K562 (cell line): ENCODE measurements at regions not wholly inside any gene's neighbourhood (a gene's known extent, or its start where the extent isn't known, plus 50 kb on each side); places are given as distances from the start of the nearest gene placed in this dataset.
A peak's percentile ranks its signal among the peaks of the same experiment; 100 is the strongest.

Source experiments
- CBX5 ChIP-seq: IDR thresholded peaks from 2 replicates; pipeline ENCODE4 v1.6.1; 2014; ENCODE audit warnings: low read depth, borderline replicate concordance
- CEBPB ChIP-seq: fragments of 450-650 bp; IDR thresholded peaks from 2 replicates; pipeline ENCODE4 v1.6.1; 2016; ENCODE audit warnings: missing genetic modification characterization, missing compliant biosample characterization
- CEBPZ ChIP-seq: fragments of 150-350 bp; IDR thresholded peaks from 2 replicates; pipeline ENCODE4 v1.6.1; 2014; ENCODE audit warnings: low read depth, mild to moderate bottlenecking, low read length, borderline replicate concordance
- E2F4 ChIP-seq: sonication (generic); formaldehyde crosslinking; IDR thresholded peaks from 2 replicates; pipeline ENCODE4 v1.8.0; 2022; ENCODE audit warnings: mild to moderate bottlenecking, low read depth, missing genetic modification reagents
- HDAC3 ChIP-seq: fragments of 450-650 bp; IDR thresholded peaks from 2 replicates; pipeline ENCODE4 v1.6.1; 2018; ENCODE audit warnings: borderline replicate concordance, mild to moderate bottlenecking, moderate library complexity; ENCODE audit not compliant: partially characterized antibody
- HLTF ChIP-seq: fragments of 450-650 bp; IDR thresholded peaks from 2 replicates; pipeline ENCODE4 v1.6.1; 2016
- NR2C1 ChIP-seq, 2 experiments: fragments of 450-650 bp; IDR thresholded peaks; 2 replicates each; pipeline ENCODE4 v1.6.1; 2017; ENCODE audit warnings: mild to moderate bottlenecking in 2 of 2, antibody characterized with exemption in 1 of 2, inconsistent platforms in 1 of 2, missing compliant biosample characterization in 1 of 2, missing genetic modification characterization in 1 of 2
- RBM34 ChIP-seq: fragments of 200-400 bp; formaldehyde crosslinking; IDR thresholded peaks from 2 replicates; pipeline ENCODE4 v1.6.1; 2018; ENCODE audit warnings: low read length, borderline replicate concordance; ENCODE audit not compliant: insufficient read depth
- SLC30A9 ChIP-seq: fragments of 250-450 bp; sonication (Bioruptor Pico); IDR thresholded peaks from 2 replicates; pipeline ENCODE4 v1.8.0; 2022; ENCODE audit warnings: mild to moderate bottlenecking, moderate library complexity
- TBP ChIP-seq: optimal IDR thresholded peaks from 2 replicates; pipeline ENCODE3; 2011; ENCODE audit warnings: low read depth, low read length, improper control_type of control experiment
- UBTF ChIP-seq, 2 experiments: IDR thresholded peaks; 2 replicates each; pipeline ENCODE4 v1.6.1; 2012; ENCODE audit warnings: improper control_type of control experiment in 2 of 2, low read depth in 2 of 2, low read length in 2 of 2, borderline replicate concordance in 1 of 2
- USF1 ChIP-seq: sonication (generic); formaldehyde crosslinking; IDR thresholded peaks from 2 replicates; pipeline ENCODE4 v1.9.0; 2022; ENCODE audit warnings: mild to moderate bottlenecking, missing genetic modification reagents
- USF2 ChIP-seq: sonication (generic); formaldehyde crosslinking; IDR thresholded peaks from 2 replicates; pipeline ENCODE4 v1.5.0; 2020; ENCODE audit warnings: missing genetic modification reagents
- ZNF316 ChIP-seq: fragments of 450-650 bp; IDR thresholded peaks from 2 replicates; pipeline ENCODE4 v1.6.1; 2016
- ZNF511 ChIP-seq: sonication (generic); formaldehyde crosslinking; IDR thresholded peaks from 2 replicates; pipeline ENCODE4 v1.8.0; 2022; ENCODE audit warnings: mild to moderate bottlenecking, missing genetic modification reagents
- ZNF583 ChIP-seq: fragments of 250-450 bp; sonication (Bioruptor Pico); IDR thresholded peaks from 2 replicates; pipeline ENCODE4 v1.4.0; 2020

GRCh38 chr5:104186100-104186499 is 623.5 kb upstream of the NUDT12 start (continued):
- TF ChIP-seq RBM34 (no peak), CBX5 (peak; percentile 90; the same call in 1 of the 2 replicates), ZNF511 (no peak), NR2C1 (IDR thresholded peaks at IDR 0.05) (no peak), NR2C1 (tag; IDR thresholded peaks at IDR 0.05) (no peak), ZNF583 (no peak), USF1 (peak; percentile 16; the same call in 1 of the 2 replicates), HLTF (no peak), TBP (no peak), UBTF (IDR thresholded peaks at IDR 0.05; ENCODE audit: borderline replicate concordance in 1 of 2, low read depth in 2 of 2, low read length in 2 of 2) (no peak), HDAC3 (no peak), SLC30A9 (CRISPR knock-in tag) (no peak), USF2 (CRISPR knock-in tag) (no peak), E2F4 (CRISPR knock-in tag) (no peak), CEBPZ (peak; percentile 79), ZNF316 (0 out of 2 replicates have a peak, but pooled peaks have one; percentile 7), CEBPB (tag) (peak; percentile 73)
